GM18507 (cell line): ENCODE measurements at regions not wholly inside any gene's neighbourhood (a gene's known extent, or its start where the extent isn't known, plus 50 kb on each side); places are given as distances from the start of the nearest gene placed in this dataset.
"Not testable (repeated sequence)": the region's sequence is repeated elsewhere in the genome, so short reads cannot be mapped to it uniquely, and the experiment has no call there.

Experiments
- DNase-seq: peaks from one replicate; pipeline ENCODE4 v3.0.0; 2011; ENCODE audit warnings: low read depth; ENCODE audit not compliant: insufficient read length; ENCODE audit errors: extremely low spot score
- FAIRE-seq: peaks from 2 replicates; lab custom pipeline; 2011; peaks lifted over from hg19 to GRCh38; lab: Jason Lieb, UNC

DNA sequence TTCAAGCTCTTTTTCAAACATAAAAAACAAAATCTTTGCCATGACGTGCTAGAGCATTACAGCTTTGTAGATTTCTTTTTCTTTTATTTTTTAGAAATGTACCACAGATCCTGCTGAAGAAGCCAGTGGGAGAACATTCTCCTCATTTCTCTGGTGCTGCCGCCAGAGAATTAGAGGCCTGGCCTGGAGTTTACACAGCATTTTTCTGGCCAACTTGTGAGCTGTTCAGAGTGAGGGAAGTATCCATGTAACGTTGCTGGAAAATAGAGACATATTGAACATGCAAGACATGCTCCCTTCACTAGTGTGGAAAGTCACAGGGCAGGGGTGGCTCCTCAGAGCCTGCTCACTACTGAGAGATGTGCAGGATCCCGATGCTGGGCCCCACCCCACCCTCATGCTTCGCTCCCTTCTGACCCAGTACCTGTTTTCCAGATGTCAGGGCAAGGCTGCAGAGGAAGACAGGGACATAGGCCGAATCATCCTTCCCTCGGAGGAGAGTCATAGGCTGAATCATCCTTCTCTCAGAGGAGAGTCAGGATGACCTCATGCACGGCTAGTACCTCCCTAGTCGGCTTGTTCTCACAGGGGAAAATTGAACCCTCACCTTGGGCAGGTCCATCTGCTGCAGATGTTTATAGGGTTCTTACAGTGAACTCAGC lies 298.5 kb downstream of the INSIG2 start:
- DNase-seq = no peak
- FAIRE-seq = no peak

DNA sequence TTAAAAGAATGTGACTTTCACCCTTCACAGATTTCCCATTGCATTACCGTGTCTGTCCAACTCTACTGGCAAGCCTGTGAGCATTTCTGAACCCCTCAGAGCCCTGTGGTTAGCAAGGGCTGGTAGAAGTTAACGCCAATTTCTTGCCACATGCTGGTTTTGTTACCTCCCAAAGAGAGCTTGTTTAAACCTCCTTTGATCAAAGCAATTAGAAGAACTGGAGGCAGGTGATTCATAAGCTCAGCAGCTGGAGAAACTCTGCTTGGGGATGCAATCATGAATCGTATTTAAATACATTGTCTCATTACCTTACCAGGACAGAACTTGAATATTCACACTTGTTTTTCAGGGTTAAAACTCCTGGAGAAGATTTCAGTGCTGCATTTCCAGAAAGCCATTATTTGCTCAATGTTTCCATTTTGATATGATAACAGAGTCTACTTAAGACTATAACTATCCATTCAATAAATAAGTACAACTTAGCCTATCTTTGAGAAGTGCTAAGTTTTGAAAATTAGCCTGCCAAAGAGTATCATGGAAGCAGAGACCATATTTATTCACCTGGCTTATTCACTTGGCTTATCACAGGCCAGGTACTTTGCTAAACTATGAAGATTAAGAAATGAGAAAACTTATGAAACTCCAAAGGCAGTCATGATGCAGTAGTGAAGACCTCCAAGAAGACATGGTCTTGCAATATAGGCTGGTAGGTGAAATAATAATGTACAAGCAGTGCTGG lies 292.8 kb downstream of the INSIG2 start:
- no peak for FAIRE-seq

DNA sequence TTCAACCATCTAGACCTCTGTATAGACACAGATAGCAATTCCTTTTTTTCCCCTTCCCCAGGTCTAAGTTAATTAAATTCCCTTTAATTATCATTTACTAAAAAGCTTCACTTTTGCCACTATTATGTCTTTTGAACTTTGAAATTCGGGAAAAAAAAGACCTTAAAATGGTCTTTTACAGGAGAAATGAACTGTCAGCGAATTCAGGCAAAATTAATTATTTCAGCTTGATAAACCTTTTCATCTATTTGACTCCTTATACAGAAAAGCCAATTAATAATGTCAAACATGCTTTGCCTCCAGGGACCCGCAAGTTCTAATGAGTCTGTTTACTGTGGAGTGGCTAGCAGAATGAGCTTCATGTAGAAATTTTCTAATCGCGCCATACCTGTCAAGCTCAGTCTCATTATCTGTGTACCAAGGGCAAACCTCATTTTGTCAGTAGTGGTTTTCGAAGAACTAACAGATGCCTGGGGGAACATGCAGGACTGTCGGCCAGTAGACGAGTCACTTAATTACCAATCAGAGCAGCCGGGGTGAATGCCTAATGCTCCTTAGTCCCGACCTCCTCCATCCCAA lies 287.7 kb downstream of the INSIG2 start:
- no peak for FAIRE-seq
- no peak for DNase-seq

More for the DNA sequence above, 292.8 kb downstream of the INSIG2 start:
- DNase-seq = no peak

DNA sequence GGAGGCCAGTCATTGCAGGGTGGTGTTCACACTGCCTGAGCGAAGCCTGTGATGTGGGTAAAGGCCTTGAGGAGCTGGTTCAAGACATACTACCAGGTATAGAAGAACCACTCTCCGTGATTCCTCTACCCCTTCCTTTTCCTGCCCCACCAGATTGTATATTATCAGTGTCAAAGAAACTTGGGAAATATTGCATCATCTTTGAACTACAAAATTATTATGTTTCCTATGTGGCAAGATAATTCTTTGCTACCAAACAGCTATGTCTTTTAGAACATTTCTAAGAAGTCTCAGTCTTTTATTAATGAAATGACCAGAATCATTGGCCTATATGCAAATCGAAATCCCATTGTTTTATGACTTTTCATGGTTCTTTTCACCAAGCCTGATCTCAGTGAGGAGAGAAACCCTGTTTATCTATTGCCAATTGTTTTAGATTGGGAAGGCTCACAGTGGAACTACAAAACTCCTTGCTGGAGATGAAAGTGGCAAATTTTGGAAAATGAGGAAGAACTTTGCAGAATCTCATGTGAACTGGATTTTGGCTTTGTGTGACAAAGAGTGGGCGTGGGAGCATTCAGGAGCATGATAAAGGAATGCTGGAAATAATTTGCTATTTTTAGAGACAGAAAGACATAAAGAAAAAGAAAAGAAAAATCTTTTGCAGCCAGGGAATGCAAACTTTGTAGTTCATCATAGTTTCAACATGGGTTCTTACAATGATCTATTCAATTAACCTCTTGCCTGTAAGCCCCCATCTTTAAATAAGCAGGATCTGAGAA lies 286.9 kb downstream of the INSIG2 start:
- no peak for FAIRE-seq

DNA sequence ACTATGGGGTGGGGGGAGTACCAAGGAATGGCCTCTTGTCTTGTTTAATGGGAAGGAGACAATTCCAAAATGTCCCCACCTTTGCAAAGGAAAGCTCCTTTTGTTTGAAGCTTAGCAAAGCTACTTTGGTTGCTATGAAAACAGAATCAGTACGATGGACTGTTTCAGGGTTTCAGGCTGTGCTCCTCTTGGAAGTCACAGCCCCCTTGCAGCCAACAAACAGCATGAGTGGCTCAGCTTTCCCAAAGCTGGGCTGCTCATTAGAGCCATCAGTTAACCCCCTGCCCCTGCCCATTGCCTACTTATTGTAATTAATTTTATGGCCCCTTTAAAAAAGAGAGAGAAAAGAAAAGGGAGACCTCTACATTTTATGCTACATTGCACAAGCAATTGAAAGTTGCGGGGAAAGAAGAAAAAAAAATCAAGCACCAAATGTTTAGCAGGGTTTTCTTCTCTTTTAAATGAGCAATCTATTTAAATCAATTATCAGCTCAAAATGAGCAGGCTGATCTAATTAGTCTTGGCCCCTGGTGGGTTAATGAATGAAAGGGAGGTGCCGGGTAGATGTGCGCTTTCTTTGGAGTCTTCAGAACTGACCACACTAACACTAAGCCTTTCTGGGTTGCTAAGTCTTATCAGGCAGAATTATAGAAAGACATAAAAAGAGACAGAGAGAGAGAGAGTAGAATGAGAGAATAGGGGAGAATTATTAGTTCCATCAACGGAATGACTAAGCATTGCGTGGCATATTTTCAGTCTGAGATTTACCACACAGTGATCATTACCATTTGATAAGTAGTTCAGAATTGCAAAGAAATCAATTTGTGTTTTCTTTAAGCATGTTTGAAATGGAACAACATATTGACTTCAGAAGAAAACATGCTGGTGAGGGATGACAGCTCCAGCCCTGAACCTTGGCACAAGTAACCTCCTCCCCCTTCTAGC lies 284.9 kb downstream of the INSIG2 start:
- no peak for FAIRE-seq
- no peak for DNase-seq

More for the DNA sequence above, 286.9 kb downstream of the INSIG2 start:
- no peak for DNase-seq

DNA sequence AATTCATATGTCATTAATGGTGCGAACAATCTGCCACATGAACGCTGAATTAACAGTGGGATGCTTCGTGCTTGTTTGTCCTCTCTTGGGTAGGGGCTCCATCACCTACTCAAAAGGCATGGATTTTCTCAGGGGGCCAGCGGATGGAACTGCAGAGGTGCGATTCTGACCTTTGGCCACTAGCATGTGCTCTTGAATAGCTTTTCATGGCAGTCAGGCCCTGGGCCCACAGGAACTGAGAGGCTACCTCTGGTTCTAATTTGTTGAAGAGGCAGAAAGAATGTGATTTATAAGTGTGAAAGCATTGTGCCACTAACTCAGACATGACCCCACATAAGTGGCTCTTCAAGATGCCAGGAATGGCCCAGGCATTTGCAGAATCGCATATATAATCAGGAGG lies 283.2 kb downstream of the INSIG2 start:
- DNase-seq (no peak), FAIRE-seq (no peak)

DNA sequence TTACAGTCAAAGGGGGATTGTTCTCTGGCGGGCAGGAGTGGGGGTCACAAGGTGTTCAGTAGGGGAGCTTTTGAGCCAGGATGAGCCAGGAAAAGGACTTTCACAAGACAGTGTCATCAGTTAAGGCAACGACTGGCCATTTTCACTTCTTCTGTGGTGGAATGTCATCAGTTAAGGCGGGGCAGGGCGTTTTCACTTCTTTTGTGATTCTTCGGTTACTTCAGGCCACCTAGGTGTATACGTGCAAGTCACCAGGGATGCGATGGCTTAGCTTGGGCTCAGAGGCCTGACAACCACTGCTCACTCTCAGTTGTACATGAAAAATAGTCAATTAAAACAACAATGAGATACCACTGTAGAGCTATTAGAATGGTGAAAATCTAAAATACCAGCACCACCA lies 281.2 kb downstream of the INSIG2 start:
- DNase-seq, FAIRE-seq: not testable (repeated sequence)

DNA sequence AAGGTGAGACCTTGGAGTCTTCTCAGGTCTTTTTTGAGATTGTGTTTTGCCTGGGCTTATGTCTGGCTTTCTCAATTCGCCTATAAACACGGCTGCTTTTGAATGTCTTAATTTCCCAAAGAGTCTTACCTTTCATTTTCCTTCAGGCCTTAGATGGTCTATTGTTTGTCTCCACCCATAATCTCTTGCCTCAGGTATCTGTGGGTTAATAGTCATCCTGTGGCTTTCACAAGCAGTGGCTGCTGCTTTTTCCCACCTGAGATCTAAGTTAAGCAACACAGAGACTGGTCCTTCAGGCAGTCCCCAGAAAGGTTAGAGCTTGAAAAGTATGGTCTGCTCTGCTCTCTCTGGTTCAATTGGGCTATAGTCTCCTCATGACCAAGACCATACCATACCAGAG lies 275.3 kb downstream of the INSIG2 start:
- DNase-seq (no peak), FAIRE-seq (no peak)

DNA sequence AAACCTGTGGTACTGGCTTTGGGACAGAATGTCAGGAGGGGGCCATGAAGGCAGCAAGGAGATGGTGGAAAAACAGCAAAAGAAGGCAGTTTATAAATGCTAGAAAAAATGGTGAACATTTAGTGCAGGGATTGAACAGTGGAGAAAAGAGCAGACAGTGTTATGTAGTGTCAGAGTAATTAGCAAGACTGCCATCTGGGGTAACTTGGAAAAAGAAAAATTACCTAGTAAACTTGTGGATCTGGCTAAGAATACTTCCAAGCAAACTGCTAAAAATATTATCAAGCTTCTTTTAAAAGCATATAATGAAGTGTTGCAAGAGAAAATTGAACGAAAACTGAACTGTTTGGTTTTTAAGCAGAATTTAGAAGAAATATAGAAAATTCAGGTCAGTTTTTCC lies 267.8 kb downstream of the INSIG2 start:
- FAIRE-seq = no peak

DNA sequence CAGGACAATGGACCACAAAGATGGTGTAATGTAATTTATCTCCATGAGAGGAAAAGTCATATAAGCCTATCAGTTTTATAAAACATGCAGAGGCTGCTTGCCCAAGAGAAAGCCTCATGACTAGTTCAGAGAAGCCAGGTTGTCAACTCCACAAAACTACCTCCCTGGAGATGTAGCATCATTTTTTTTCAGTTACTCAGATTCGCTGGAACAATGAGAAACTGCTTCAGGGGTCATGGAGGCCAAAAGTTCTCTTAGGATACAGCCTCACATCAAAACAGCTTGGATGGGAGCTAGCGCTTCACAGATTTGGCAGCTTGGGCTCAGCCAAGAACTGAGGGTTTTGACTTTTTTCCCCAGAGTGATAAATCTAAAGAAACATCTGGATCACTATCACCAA lies 263.5 kb downstream of the INSIG2 start:
- DNase-seq (no peak), FAIRE-seq (no peak)

More for the DNA sequence above, 267.8 kb downstream of the INSIG2 start:
- no peak for DNase-seq

DNA sequence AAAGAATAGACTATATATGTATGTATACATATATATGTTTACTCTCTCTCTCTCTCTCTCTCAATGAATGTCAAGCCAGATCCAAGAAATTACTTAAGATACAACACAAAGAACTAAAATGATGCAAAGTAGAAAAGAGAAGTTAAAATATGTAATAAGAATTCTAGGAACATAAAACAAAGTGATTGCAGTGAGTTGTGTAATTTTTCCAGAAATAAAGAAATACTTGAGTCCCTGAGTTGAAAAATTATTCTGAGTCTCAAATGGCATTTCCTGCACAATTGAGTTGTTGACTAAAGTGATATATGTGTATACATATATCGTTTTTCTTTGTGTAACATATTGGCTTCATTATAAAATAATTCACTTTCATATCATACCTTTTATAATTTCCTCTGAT lies 262.4 kb downstream of the INSIG2 start:
- DNase-seq (no peak), FAIRE-seq (no peak)

DNA sequence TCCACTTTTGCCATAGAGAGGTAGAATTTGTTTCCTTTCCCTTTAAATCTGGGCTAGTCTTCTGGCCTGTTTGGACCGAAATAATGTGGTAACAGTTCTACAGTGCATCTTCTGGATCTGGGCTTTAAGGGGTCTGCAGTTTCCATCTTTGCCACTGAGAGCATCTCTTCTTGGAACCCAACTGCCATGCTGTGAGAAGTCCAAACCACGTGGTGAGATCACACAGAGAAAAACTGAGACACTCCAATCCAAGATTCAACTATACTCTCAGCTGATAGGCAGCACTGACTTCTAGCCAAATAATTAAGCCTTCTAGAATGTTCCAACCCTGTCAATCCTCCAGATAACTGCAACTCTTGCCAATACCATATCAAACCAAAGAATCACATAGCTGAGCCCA lies 261.1 kb downstream of the INSIG2 start:
- FAIRE-seq (no peak), DNase-seq (no peak)

DNA sequence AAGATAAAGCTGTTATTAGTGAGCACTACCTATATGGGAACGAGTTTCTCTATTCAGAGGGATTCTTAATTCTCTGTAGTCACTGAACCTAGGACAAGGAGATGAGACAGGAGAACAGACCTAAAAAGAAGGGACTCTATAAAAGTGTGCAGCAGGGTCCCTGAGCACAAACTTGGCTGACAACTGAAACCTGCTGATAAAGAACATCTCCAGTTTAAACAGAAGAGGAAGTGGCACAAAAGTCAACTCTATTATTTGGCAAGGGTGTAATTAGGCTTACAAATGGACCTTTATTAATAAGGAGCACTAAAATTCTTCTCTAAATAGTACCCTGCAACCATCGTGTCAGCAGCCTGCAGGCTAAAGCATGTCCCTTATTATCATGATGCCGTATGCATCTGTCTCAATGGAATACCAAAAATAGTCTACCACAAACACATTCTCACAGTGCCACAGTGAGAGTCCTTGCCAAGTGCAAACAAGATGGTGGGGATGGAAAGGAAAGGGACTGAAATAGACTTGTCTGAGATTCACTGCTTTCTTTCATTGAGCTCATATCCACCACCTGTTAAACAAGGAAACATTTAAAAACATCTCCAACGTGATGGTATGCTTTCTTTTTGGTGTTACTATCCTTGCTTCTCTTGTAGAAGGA lies 260.2 kb downstream of the INSIG2 start:
- DNase-seq (no peak), FAIRE-seq (no peak)

DNA sequence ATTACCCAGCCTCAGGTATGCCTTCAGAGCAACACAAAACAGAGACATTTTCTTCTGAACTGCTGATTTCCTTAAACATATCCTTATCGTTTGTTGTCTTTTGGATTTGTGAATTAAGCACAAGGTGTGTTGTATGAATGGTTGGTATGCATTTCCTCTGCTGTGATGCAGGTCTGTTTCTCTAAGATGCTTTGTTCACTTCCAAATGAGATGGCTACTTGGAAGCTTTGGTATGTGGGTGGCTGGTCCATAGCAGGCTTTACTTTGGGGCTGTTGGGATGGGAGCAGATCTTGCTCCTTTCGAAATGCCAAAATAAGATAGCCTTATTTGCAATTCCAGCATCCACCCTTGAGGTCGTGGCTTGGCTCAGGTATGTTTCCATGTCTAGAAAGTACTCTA lies 257.2 kb downstream of the INSIG2 start:
- no peak for FAIRE-seq
- no peak for DNase-seq

DNA sequence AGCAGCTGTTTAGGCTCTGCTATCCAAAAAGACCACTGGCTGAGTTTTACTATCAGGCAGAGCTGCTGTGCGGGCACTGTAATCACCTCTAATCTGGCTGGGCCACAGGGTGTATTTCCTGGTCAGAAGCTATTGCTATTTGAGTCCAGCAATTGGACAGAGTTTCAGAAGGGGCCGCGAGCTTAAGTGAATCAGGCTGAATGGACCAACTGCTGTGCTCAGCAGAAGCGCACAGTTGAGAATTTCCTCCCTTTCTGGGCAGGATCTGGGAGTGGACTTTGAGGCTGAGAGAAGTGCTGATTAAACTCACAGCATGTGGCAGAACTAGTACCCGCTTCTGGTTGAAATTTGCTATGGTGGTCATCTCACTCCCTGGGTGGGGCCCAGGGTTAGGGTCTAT lies 251.8 kb downstream of the INSIG2 start:
- DNase-seq = no peak

DNA sequence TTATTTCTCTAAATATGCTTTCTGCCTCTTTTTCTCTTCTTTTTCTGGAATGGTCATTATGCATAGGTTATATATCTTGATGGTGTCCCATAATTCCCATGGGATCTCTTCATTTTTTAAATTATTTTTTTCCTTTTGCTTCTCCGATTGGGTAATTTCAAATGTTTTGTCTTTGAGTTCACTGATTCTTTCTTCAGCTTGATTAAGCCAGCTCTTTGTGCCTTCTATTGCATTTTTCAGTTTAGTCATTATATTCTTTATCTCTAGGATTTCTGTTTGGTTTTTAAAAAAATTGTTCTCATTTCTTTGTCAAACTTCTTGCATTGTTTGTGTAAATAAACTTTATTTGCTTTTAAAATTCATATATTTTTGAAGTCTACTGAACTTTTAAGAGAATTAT lies 251.1 kb downstream of the INSIG2 start:
- no peak for FAIRE-seq
- no peak for DNase-seq

More for the DNA sequence above, 251.8 kb downstream of the INSIG2 start:
- FAIRE-seq = no peak

DNA sequence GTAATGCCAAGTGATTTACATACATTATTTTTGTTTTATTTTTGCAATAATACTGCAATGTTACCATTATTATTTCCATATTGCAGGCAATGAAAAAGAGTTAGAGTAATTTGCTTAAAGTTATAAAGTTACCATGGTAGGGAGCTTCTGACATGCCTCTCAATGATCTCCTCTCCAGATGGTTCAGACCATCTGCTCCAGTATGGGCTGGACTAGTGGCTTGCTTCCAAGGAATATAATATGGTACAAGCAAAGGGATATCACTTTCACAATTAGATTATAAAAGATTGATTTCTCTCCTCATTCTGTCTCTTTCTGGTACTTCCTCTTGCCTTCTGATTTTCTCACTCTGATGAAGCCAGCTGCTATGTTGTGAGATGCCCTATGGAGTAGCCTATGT lies 245.4 kb downstream of the INSIG2 start:
- FAIRE-seq = no peak
- no peak for DNase-seq

DNA sequence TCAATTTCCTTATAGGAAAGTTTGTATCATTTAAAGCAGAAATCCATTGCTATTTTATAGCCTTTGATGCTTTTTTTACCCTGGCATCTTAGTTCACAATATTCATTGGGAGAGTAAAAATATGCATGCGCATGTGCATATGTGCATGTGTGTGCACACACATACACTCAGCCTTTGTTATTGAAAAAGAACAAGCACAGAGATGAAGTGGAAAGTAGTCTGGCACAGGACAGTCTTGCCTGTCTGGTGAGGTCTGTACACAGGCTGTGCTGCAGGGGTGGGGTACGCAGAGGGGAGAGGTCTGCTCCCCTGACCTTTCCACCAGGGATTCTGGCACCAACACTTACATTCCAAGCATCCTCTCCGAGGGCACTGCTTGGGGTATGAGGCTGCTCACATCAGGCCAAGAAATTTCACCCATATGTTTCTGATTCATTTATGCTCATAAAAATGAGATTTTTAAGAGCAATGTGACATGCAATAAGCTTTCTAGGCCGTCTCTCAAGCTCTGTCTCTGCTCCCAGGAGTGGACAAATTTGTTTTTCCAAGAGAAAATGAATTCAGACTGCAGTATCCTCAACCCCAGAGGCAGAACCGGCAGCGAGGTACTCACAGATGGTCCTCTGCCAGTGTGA lies 237.2 kb downstream of the INSIG2 start:
- DNase-seq (no peak), FAIRE-seq (no peak)
